ENCODE measurements at regions not wholly inside any gene's neighbourhood (a gene's known extent, or its start where the extent isn't known, plus 50 kb on each side); places are given as distances from the start of the nearest gene placed in this dataset.
"Not testable (repeated sequence)": the region's sequence is repeated elsewhere in the genome, so short reads cannot be mapped to it uniquely, and the experiment has no call there.

GRCh38 chr9:32142074-32142473 is 242.4 kb upstream of the ACO1 start (continued):
- TF ChIP-seq, protein P1, sequence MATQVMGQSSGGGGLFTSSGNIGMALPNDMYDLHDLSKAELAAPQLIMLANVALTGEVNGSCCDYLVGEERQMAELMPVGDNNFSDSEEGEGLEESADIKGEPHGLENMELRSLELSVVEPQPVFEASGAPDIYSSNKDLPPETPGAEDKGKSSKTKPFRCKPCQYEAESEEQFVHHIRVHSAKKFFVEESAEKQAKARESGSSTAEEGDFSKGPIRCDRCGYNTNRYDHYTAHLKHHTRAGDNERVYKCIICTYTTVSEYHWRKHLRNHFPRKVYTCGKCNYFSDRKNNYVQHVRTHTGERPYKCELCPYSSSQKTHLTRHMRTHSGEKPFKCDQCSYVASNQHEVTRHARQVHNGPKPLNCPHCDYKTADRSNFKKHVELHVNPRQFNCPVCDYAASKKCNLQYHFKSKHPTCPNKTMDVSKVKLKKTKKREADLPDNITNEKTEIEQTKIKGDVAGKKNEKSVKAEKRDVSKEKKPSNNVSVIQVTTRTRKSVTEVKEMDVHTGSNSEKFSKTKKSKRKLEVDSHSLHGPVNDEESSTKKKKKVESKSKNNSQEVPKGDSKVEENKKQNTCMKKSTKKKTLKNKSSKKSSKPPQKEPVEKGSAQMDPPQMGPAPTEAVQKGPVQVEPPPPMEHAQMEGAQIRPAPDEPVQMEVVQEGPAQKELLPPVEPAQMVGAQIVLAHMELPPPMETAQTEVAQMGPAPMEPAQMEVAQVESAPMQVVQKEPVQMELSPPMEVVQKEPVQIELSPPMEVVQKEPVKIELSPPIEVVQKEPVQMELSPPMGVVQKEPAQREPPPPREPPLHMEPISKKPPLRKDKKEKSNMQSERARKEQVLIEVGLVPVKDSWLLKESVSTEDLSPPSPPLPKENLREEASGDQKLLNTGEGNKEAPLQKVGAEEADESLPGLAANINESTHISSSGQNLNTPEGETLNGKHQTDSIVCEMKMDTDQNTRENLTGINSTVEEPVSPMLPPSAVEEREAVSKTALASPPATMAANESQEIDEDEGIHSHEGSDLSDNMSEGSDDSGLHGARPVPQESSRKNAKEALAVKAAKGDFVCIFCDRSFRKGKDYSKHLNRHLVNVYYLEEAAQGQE (IDR thresholded peaks at IDR 0.05; ENCODE audit: low read depth), result no peak
- no peak for TF ChIP-seq POLR2AphosphoS5 (IDR thresholded peaks at IDR 0.05; ENCODE audit: low read depth, low read length)
- no peak for TF ChIP-seq ZNF274 (IDR thresholded peaks at IDR 0.05; ENCODE audit: low read depth, low read length)
- TF ChIP-seq ZFX (IDR thresholded peaks at IDR 0.05), result no peak
- no peak for TF ChIP-seq POLR2A (IDR thresholded peaks at IDR 0.05; ENCODE audit: borderline replicate concordance, extremely low read depth, insufficient read depth, insufficient read length)
- no peak for TF ChIP-seq SRF (IDR thresholded peaks at IDR 0.05; ENCODE audit: low read depth)

DNA sequence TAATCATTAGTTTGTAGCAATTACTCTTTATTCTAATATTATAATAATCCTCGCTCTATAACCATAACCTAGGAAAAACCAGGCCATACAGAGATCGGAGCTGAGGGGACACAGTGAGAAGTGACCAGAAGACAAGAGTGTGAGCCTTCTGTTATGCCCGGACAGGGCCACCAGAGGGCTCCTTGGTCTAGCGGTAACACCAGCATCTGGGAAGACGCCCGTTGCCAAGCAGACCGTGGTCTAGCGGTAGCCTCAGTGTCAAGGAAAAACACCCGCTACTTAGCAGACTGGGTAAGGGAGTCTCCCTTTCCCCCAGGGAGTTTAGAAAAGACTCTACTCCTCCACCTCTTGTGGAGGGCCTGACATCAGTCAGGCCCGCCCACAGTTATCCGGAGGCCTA is 235.9 kb upstream of the ACO1 start:
- H3K4me3 ChIP-seq (replicated peaks in 1 of 2; ENCODE audit: low read depth in 1 of 2, low read length in 2 of 2); RAD21 ChIA-PET (ENCODE audit: low non-redundant PET in 1 of 2, low total read pairs in 2 of 2, uncharacterized antibody in 2 of 2, unreplicated experiment in 2 of 2): not testable (repeated sequence)
- CTCF ChIA-PET, result interaction anchor here (0.8 kb wide), 1 partner anchor 103 kb away, joined by 4 read pairs; no protein-coding TSS in a partner anchor

More for the DNA sequence above, 235.9 kb upstream of the ACO1 start:
- H3K79me2 ChIP-seq (ENCODE audit: insufficient read depth, low read length); H2AFZ ChIP-seq (ENCODE audit: low read depth, low read length, poor library complexity, severe bottlenecking); H3K4me2 ChIP-seq (ENCODE audit: low read length); BruUV-seq (replicated peaks); H3K36me3 ChIP-seq (ENCODE audit: control insufficient read depth in 1 of 2, insufficient read depth in 2 of 2, low read length in 2 of 2); H3K9ac ChIP-seq (ENCODE audit: low read length); DNase-seq (ENCODE audit: low read depth, low spot score); H3K27me3 ChIP-seq (ENCODE audit: insufficient read depth, low read length); POLR2A ChIA-PET; H4K20me1 ChIP-seq (ENCODE audit: insufficient read depth); H3K27ac ChIP-seq (ENCODE audit: low read depth, low read length); H3K9me2 ChIP-seq (ENCODE audit: insufficient read depth); ATAC-seq; H3K4me1 ChIP-seq (ENCODE audit: control insufficient read depth in 1 of 2, insufficient read depth in 2 of 2, low read length in 2 of 2); H3K9me3 ChIP-seq (ENCODE audit: control insufficient read depth in 1 of 2, insufficient read depth in 1 of 2, low read depth in 1 of 2, low read length in 2 of 2): not testable (repeated sequence)
- intact Hi-C loops (cut with micrococcal nuclease), result loop anchor here (5.0 kb wide), 1 partner anchor 204 kb away; no protein-coding TSS in a partner anchor
- TF ChIP-seq CTCF (IDR thresholded peaks at IDR 0.05 in 2 of 3, conservative IDR thresholded peaks at IDR 0.05 in 1 of 3; ENCODE audit: borderline replicate concordance in 1 of 3, insufficient read depth in 1 of 3, low read depth in 2 of 3, low read length in 2 of 3), result peak in 2 of 3 experiments; percentile 11 to 23; a peak in 2 of 6 replicates
